AG08396 (cell line): ENCODE measurements at regions not wholly inside any gene's neighbourhood (a gene's known extent, or its start where the extent isn't known, plus 50 kb on each side); places are given as distances from the start of the nearest gene placed in this dataset.

Source experiments
- DNase-seq: peaks from one replicate; pipeline ENCODE4 v3.0.0; 2012; ENCODE audit warnings: low spot score, mixed read lengths

DNA sequence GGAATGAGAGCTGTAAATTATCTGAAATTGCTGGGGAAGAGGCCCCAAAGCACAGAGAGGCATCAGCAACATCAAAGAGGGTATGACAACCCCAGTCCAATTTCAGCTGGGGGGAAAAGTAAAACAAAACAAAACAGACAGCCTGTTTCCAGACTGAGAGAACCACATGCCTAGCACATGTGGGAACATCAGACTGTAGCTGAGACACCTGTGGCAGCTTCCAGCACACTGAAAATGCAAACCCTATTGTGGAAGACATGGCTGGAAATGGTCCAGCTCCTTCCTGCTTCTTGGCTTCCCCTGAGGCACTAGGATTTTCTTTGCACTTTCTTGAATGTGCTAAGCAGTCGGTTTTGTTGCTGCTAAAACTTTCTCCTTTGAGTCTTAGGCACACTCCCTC, 240.9 kb upstream of the STS start:
- DNase-seq = no peak

DNA sequence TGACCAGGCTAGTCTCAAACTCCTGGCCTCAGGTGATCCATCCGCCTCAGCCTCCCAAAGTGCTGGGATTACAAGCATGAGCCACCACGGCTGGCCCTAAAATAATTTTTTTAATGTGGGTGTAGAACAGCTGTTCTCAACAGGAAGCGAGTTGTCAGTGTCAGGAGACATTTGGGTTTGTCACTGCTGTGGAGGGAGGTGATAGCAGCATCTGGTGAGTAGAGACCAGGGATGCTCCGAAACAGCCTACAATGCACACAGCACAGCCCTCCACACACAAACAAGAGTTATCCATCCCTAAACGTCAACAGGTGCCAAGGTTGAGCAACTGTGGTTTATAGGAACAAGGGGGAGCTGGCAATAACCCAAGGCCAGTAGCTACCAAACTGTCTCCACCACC, 243.4 kb upstream of the STS start:
- no peak for DNase-seq

DNA sequence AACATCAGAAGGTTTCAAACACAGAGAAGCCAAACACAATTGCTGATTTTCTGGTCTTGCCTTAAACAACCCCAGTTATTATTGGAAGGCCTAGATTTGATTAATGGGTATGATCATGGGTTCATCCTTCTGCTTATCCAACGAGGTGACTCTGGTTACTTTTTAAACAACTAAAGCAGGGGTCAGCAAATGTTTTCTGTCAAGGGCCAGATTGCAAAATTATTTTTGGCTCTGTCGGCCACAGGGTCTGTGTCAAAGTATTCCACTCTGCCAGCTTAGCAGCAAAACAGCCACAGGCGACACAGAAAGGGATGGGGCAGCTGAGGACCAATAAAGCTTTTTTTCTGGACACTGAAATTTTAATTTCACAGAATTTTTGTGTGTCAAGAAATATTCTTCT, 249.1 kb upstream of the STS start:
- no peak for DNase-seq

- no peak for DNase-seq
These were observed 256.1 kb upstream of the STS start for GRCh38 chrX:6891404-6891803.

GRCh38 chrX:6890544-6891261, 256.8 kb upstream of the STS start:
- DNase-seq = no peak

- no peak for DNase-seq
These were observed 261.6 kb upstream of the STS start for GRCh38 chrX:6885909-6886308.

DNA sequence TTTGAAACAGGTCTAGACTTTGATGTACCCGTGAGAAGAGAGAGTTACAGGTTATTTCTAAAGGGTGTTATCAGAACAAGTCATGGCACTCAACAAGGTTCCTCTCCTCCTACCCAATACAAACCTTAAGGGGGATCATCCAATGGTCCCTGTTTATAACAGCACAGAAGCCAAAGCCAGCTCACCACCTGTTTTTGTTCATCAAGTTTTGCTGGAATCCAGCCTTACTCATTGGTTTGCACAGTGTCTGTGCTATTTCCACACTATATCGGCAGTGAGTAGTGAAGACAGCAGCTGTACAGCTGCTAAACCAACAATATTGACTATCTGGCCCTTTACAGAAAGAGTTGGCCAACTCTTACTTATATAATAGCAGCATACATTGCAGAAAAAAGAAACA, 262.1 kb upstream of the STS start:
- no peak for DNase-seq

DNA sequence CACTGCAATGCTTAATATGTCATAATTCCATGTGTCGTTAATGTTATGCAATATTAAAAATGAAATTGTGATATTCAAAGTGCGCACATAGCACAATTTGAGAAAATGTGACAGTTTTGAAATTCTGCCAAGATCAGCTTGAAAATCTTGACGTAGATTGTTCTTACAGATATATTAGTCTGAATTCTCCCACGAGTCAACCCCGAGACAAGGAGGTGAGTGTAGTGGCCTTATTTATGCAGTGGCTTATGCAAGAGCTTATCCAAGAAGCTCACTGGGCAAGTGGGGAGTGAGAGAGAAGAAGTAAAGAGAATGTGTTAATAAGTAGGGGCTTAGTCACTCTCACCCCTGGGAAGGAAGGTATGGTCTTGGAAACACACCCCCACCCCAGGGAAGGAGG, 286.1 kb upstream of the STS start:
- no peak for DNase-seq

GRCh38 chrX:6857749-6858148, 289.8 kb upstream of the STS start:
- no peak for DNase-seq

GRCh38 chrX:6856471-6856870, 291.0 kb upstream of the STS start:
- no peak for DNase-seq

DNA sequence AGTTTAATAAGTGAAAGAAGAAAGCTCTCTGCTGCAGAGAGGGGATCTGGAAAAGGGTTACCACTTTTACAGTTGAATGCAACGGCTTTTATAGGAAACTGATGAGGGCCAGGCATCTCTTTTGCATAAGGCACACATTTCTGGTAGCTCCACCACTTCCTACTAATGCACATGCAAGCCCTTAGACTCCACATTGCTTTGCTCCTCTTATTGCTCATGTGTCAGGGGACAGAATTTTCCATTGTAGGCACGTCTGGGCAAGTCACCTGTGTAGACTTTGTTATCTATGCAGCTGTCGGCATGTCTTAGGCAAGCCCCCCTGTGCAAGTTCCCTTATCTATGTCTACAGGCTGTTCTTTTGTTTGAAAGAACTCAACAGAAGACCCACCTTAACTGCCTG, 294.6 kb upstream of the STS start:
- no peak for DNase-seq

DNA sequence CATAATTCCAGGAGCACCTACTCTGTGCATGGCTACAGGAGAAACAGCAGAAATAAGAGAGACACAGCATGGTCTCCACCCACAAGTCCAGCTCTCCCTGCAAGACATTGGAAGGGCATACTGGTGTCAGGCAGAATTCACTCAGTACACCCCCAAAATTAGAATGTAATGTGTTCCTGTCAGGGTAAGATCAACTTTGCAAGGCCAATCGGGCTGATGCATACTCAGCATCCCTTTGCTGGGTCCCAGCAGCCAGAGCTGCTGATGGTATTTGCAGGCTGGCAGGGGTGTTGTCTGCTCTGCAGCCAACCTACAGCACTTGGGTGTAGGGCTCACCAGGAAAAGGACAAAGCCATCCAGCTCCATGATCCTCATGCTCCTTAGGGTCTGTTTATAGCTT, 295.4 kb upstream of the STS start:
- no peak for DNase-seq

DNA sequence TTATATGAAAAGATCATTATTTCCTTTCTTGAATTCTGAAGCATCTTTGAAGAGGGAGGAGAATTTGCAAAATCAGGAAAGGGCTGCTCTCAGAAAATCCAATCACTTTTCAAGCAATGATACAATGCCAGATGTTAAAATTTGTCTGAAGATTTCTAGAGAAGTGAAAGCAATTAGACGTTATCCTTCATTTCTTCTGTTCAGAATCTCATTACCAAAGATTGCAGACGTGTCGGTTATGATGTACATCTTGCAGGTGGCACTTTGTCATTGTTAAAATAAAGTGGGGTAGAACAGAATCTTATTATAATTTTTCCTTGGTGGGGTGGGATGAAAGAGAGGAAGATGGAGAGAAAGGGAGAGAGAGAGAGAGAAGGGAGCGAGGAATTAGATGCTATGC, 296.4 kb upstream of the STS start:
- DNase-seq = no peak

- peak; percentile 32 for DNase-seq
These were observed 297.6 kb upstream of the STS start for GRCh38 chrX:6849716-6850414.

- DNase-seq = no peak
These were observed 297.7 kb upstream of the VCX3A start for GRCh38 chrX:6832619-6833018.

DNA sequence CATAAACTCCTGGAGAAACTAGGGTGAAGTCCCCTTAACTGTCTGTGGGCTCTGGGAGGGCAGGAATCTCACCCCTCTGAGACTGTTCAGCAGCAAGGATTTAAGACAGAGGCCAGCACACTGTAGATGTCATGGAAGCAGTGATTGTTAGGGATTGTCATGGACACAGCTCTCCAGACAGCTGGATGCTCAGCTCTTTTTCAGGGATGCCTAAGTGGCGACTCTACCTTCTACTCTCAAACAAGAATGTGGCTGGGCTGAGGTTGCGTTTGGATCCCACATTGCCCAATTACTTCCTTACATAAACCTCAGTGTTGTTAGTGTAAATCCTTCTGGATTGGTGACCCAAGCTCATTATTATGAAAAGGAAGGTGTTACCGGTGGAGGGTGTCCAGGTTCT, 291.9 kb upstream of the VCX3A start:
- DNase-seq = no peak

DNA sequence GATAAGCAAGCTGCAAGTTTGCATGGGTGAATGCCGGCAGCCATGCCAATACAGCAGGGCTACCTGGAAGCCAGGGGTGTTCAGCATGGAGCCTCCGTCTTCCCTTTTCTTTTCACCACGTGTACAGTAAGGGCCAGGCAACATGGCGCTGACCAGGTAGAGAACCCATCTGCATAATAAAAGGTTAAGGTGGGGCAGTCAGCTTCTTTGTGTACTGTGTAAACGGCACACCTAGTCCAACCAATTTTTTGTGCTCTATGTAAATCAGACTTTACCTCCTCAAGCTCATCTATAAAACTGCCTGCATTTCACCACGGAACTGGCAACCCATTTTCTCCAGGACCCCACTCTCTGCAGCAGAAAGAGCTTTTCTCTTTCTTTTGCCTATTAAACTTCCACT, 286.8 kb upstream of the VCX3A start:
- DNase-seq = no peak

DNA sequence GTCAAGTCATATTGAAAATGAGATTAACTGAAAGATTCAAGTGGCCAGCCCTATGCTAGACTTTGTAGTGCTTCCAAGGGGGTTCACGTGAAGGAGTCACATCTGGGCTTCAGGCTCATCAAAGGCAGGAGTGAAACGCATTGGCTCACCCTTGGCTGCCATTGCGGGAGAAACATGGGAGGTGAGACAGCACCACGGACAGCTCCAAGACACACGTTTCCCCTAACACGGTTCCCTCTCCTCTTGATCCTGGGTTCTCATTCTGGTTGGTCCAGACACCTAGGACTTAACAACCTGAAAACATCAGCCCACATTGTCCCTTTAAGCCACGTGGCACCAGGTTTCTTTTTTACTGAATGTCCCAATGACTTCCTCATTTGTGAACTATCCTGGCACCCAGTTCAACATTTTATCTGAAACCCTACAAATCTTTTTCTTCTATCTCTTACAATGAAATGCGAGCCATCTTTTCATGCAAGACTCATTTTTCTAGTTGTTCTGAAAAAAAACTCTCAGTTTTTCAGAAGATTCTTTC, 279.0 kb upstream of the VCX3A start:
- DNase-seq = no peak

DNA sequence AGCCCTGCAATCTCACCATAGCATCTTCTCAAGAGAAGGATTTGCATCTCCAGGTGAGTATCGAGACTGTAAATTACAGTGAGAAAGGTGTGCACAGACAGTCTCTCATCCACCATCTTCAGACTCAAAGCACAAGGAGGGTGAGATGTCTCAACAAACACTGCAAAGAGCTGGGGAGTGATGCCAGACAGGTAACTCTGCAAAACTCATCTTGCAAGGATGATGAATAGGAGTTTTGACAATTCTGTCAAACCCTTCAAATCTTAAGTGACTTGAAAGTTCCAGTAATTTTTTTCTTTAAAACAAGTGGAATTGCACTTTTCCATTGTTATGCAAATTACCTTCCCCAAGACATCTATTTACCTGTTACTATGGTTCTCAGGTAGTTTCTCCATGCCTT, 277.2 kb upstream of the VCX3A start:
- DNase-seq = no peak

GRCh38 chrX:6810776-6811175, 275.9 kb upstream of the VCX3A start:
- peak; percentile 20 for DNase-seq

- DNase-seq = no peak
These were observed 268.7 kb upstream of the VCX3A start for GRCh38 chrX:6803607-6804006.

- no peak for DNase-seq
These were observed 258.1 kb upstream of the VCX3A start for GRCh38 chrX:6793000-6793399.

GRCh38 chrX:6783912-6784311, 249.0 kb upstream of the VCX3A start:
- no peak for DNase-seq

GRCh38 chrX:6782831-6783230, 247.9 kb upstream of the VCX3A start:
- no peak for DNase-seq
